GM12891 (cell line): ENCODE measurements at regions not wholly inside any gene's neighbourhood (a gene's known extent, or its start where the extent isn't known, plus 50 kb on each side); places are given as distances from the start of the nearest gene placed in this dataset.

ENCODE experiments used
- DNase-seq: peaks from one replicate; pipeline ENCODE4 v3.0.0; 2011; ENCODE audit warnings: low spot score; ENCODE audit not compliant: insufficient read length
- FAIRE-seq: peaks from 2 replicates; lab custom pipeline; 2011; peaks lifted over from hg19 to GRCh38; lab: Jason Lieb, UNC
- PAX5 ChIP-seq: IDR thresholded peaks from 2 replicates; pipeline ENCODE4 v1.6.1; 2011; ENCODE audit warnings: low read length, moderate library complexity, mild to moderate bottlenecking; ENCODE audit not compliant: insufficient read depth, severe bottlenecking
- POLR2A ChIP-seq: IDR thresholded peaks from 2 replicates; pipeline ENCODE4 v1.6.1; 2011; ENCODE audit warnings: low read depth, low read length, control low read depth
- POLR2AphosphoS5 ChIP-seq: IDR thresholded peaks from 2 replicates; pipeline ENCODE4 v1.6.1; 2011; ENCODE audit warnings: low read depth, low read length, control low read depth
- POU2F2 ChIP-seq: IDR thresholded peaks from 2 replicates; pipeline ENCODE4 v1.6.1; 2011; ENCODE audit warnings: low read depth, mild to moderate bottlenecking, control low read depth, low read length, moderate library complexity
- SPI1 ChIP-seq: IDR thresholded peaks from 2 replicates; pipeline ENCODE4 v1.6.1; 2011; ENCODE audit warnings: low read depth, low read length, control low read depth
- TAF1 ChIP-seq: IDR thresholded peaks from 2 replicates; pipeline ENCODE4 v1.6.1; 2011; ENCODE audit warnings: low read depth, low read length, control low read depth

GRCh38 chr22:27480487-27480886 is 321.1 kb downstream of the MN1 start:
- no peak for FAIRE-seq
- DNase-seq: no peak
- TF ChIP-seq PAX5: no peak
- TF ChIP-seq SPI1: no peak
- no peak for TF ChIP-seq POLR2AphosphoS5
- no peak for TF ChIP-seq TAF1
- no peak for TF ChIP-seq POLR2A
- TF ChIP-seq POU2F2: no peak

- no peak for TF ChIP-seq POLR2A
- TF ChIP-seq PAX5: no peak
- no peak for TF ChIP-seq TAF1
- TF ChIP-seq POLR2AphosphoS5: no peak
- TF ChIP-seq POU2F2: no peak
- TF ChIP-seq SPI1: no peak
- DNase-seq: no peak
- no peak for FAIRE-seq
Measured at GRCh38 chr22:27482402-27482801, 319.2 kb downstream of the MN1 start.

GRCh38 chr22:27483095-27483785 is 318.3 kb downstream of the MN1 start:
- FAIRE-seq: no peak
- no peak for DNase-seq
- TF ChIP-seq PAX5 (no peak), POU2F2 (no peak), SPI1 (no peak), TAF1 (no peak), POLR2A (no peak), POLR2AphosphoS5 (no peak)

GRCh38 chr22:27485842-27486241 is 315.7 kb downstream of the MN1 start:
- no peak for TF ChIP-seq POLR2A
- TF ChIP-seq POLR2AphosphoS5: no peak
- no peak for TF ChIP-seq PAX5
- DNase-seq (no peak), FAIRE-seq (no peak)

GRCh38 chr22:27487600-27488452 is 313.7 kb downstream of the MN1 start:
- FAIRE-seq: no peak
- DNase-seq: no peak
- no peak for TF ChIP-seq POLR2A
- no peak for TF ChIP-seq POLR2AphosphoS5
- no peak for TF ChIP-seq PAX5
- TF ChIP-seq SPI1: no peak
- TF ChIP-seq TAF1: no peak
- TF ChIP-seq POU2F2: no peak

- no peak for DNase-seq
- no peak for FAIRE-seq
- TF ChIP-seq POU2F2 (no peak), SPI1 (no peak), POLR2A (no peak), POLR2AphosphoS5 (no peak), TAF1 (no peak), PAX5 (no peak)
Measured at GRCh38 chr22:27488456-27489177, 312.9 kb downstream of the MN1 start.

GRCh38 chr22:27489178-27489675 is 312.3 kb downstream of the MN1 start:
- no peak for FAIRE-seq
- TF ChIP-seq PAX5: no peak
- no peak for TF ChIP-seq SPI1
- TF ChIP-seq POLR2A: no peak
- TF ChIP-seq TAF1: no peak
- TF ChIP-seq POLR2AphosphoS5: no peak
- TF ChIP-seq POU2F2: no peak
- no peak for DNase-seq

- FAIRE-seq: no peak
- TF ChIP-seq POLR2AphosphoS5 (no peak), PAX5 (no peak), POU2F2 (no peak), POLR2A (no peak), SPI1 (no peak), TAF1 (no peak)
- DNase-seq: no peak
Measured at GRCh38 chr22:27490080-27490479, 311.5 kb downstream of the MN1 start.

- no peak for DNase-seq
- TF ChIP-seq TAF1 (no peak), POLR2AphosphoS5 (no peak), POLR2A (no peak), PAX5 (no peak), POU2F2 (no peak), SPI1 (no peak)
- FAIRE-seq: no peak
Measured at GRCh38 chr22:27491888-27492287, 309.7 kb downstream of the MN1 start.
